T-helper 1 cell (primary cell): ENCODE measurements at regions not wholly inside any gene's neighbourhood (a gene's known extent, or its start where the extent isn't known, plus 50 kb on each side); places are given as distances from the start of the nearest gene placed in this dataset.
"Not testable (repeated sequence)": the region's sequence is repeated elsewhere in the genome, so short reads cannot be mapped to it uniquely, and the experiment has no call there.

Experiments used
- DNase-seq, 5 donors: peaks; one replicate each; pipeline ENCODE4 v3.0.0-alpha.2; 2012 to 2020

GRCh38 chr18:73516056-73516455, 631.6 kb downstream of the FBXO15 start:
- DNase-seq: not testable (repeated sequence)

DNA sequence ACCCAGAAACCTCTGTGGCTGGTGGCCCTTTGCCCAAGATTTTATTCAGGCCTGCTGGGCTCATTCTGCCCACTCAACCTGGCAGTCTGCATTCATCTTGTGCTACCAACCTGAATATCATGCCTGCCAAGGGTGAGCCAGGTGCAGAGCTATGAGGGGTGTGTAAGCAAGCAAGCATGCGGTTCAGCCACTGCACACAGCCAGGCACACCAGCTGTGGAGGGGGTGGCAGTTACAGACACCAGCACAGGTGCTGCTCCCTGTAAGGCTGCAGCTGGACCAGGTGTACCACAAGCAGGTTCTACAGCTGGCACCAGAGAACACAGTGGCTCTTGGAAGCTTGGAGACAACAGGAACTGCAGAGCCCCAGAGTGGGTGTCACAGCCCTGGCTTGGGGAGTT, 633.2 kb downstream of the FBXO15 start:
- no peak for DNase-seq

GRCh38 chr18:73511771-73512503, 635.7 kb downstream of the FBXO15 start:
- DNase-seq: no peak

DNA sequence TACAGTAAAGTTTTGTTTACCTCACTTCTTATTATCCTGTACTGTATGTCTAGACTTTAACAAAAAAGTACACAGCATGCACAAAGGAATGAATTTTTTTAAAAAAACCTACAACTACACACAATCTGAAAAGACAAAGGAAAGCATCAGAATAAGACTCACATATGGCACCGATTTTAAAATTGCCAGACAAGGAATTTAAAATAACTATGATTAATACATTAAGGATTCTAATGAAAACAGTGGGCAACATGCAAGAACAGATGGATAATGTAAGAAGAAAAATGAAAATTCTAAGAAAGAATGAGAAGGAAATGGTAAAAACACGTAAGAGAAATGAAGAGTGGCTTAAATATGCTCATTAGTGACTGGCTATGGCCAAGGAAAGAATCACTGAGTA, 638.2 kb downstream of the FBXO15 start:
- DNase-seq: no peak

GRCh38 chr18:73503326-73503725, 635.5 kb upstream of the NETO1 start:
- DNase-seq: no peak

- no peak for DNase-seq
Measured at GRCh38 chr18:73487966-73488365, 620.2 kb upstream of the NETO1 start.

GRCh38 chr18:73485166-73485565, 617.4 kb upstream of the NETO1 start:
- no peak for DNase-seq

- DNase-seq: no peak
Measured at GRCh38 chr18:73482901-73483300, 615.1 kb upstream of the NETO1 start.

- no peak for DNase-seq
Measured at GRCh38 chr18:73479477-73479876, 611.7 kb upstream of the NETO1 start.

GRCh38 chr18:73478191-73478590, 610.4 kb upstream of the NETO1 start:
- DNase-seq: no peak

- no peak for DNase-seq
Measured at GRCh38 chr18:73476031-73476430, 608.2 kb upstream of the NETO1 start.

- DNase-seq: no peak
Measured at GRCh38 chr18:73462092-73462491, 594.3 kb upstream of the NETO1 start.

DNA sequence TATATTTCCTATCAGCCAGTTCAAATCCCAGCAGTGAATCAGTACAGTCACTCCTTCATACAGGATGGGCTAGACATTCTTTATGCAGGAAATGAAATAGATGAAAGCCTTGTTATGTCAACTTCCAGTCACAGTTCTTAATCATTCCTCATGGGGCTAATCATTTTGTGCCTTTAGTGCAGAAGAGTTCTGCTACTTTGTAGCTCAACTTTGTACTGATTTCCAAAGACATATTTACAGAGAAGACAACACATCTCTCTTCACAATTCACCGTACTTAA, 593.9 kb upstream of the NETO1 start:
- DNase-seq: no peak

- DNase-seq: no peak
Measured at GRCh38 chr18:73461038-73461779, 593.4 kb upstream of the NETO1 start.

GRCh38 chr18:73458186-73458964, 590.6 kb upstream of the NETO1 start:
- no peak for DNase-seq

- DNase-seq: no peak
Measured at GRCh38 chr18:73456643-73457042, 588.9 kb upstream of the NETO1 start.

- no peak for DNase-seq
Measured at GRCh38 chr18:73452866-73453265, 585.1 kb upstream of the NETO1 start.

GRCh38 chr18:73446502-73446901, 578.7 kb upstream of the NETO1 start:
- no peak for DNase-seq

- DNase-seq: no peak
Measured at GRCh38 chr18:73431620-73432019, 563.8 kb upstream of the NETO1 start.

GRCh38 chr18:73421010-73421409, 553.2 kb upstream of the NETO1 start:
- DNase-seq: no peak

DNA sequence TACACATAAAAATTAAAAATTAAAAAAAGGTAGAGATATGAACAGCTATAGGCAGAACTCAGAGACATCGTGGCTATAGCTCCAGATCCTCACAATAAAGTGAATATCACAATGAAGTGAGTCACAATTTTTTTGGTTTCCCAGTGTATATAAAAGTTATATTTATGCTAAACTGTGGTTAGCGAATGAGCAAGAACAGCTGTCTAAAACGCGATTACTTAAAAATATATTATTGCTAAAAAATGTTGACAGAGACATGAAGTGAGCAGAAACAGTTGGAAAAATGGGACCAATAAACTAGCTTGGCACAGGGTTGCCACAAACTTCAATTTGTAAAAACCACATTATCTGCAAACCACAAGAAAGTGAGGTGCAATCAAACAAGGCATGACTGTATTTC, 551.7 kb upstream of the NETO1 start:
- no peak for DNase-seq

DNA sequence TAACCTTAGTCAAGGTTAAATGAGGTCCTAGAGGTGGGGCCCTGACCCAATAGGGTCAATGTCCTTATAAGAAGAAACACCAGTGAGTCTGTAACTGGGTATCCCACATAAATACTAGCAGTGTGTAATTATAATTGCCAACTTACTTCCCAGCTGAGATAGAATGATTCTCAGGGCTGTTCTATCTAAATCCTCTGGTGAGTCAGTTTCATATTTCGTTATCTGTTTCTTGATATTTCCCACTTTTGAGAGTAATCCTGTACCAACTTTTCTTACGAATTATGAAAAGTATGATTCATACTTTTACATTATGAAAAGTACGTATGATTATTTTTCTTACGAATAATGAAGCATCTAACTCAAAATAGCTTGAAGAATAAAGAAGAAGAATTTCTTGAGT, 546.8 kb upstream of the NETO1 start:
- DNase-seq: no peak

DNA sequence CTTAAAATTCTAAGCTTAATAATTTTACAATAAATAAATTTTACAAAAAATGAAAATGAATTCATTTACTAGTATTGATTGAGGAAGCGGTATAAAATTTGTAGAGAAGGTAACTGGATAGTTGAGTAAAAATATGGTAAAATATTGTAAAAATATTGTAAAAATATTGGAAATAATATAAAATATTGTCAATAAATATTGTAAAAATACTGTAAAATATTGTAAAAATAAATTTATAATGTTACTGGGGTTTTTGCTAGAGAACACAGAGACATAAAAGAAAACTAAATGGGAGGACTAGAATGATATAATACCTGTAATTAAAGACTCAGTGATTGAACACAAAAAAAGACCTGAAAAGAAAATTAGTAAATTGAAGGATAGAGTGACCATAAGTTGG, 546.3 kb upstream of the NETO1 start:
- DNase-seq: no peak

- DNase-seq: no peak
Measured at GRCh38 chr18:73409242-73409641, 541.5 kb upstream of the NETO1 start.
